DND-41 (cell line): ENCODE measurements at regions not wholly inside any gene's neighbourhood (a gene's known extent, or its start where the extent isn't known, plus 50 kb on each side); places are given as distances from the start of the nearest gene placed in this dataset.

Source experiments
- ATAC-seq: fragments of 200-7000 bp; cut with Tn5 transposase; 3 replicates; pipeline ENCODE4 v1.9.1; 2021; ENCODE audit warnings: low read depth; ENCODE audit not compliant: insufficient read depth
- DNase-seq: peaks from one replicate; pipeline ENCODE4 v3.0.0-alpha.2; 2020
- H2AFZ ChIP-seq: 2 replicates; pipeline ENCODE4 v1.6.0; 2012; ENCODE audit warnings: low read depth, low read length
- H3K27ac ChIP-seq: 2 replicates; pipeline ENCODE4 v1.5.1; 2012; ENCODE audit warnings: low read length, inconsistent platforms
- H3K27me3 ChIP-seq: fragments of 200-600 bp; sonication (generic); 2 replicates; pipeline ENCODE4 v1.6.0; 2012; ENCODE audit warnings: low read length, mild to moderate bottlenecking, inconsistent platforms; ENCODE audit not compliant: insufficient read depth, poor library complexity
- H3K36me3 ChIP-seq: 2 replicates; pipeline ENCODE4 v1.5.1; 2012; ENCODE audit warnings: low read length, inconsistent platforms; ENCODE audit not compliant: insufficient read depth
- H3K4me1 ChIP-seq: 2 replicates; pipeline ENCODE4 v1.5.1; 2012; ENCODE audit warnings: mild to moderate bottlenecking, low read length; ENCODE audit not compliant: insufficient read depth
- H3K4me2 ChIP-seq: 2 replicates; pipeline ENCODE4 v1.6.0; 2012; ENCODE audit warnings: mild to moderate bottlenecking, moderate library complexity, low read length, inconsistent platforms; ENCODE audit not compliant: insufficient read depth
- H3K4me3 ChIP-seq, 2 experiments: fragments of 200-600 bp in 1 of 2; shearing (Covaris generic) in 1 of 2; 2 replicates each; pipeline ENCODE4 v1.5.1; 2012 to 2016; ENCODE audit warnings: inconsistent platforms in 2 of 2, low read length in 2 of 2, mild to moderate bottlenecking in 2 of 2, low read depth in 1 of 2, moderate library complexity in 1 of 2
- H3K79me2 ChIP-seq: 2 replicates; pipeline ENCODE4 v1.6.0; 2012; ENCODE audit warnings: low read length, inconsistent platforms; ENCODE audit not compliant: insufficient read depth
- H3K9ac ChIP-seq: 2 replicates; pipeline ENCODE4 v1.6.0; 2012; ENCODE audit warnings: low read depth, mild to moderate bottlenecking, inconsistent platforms, low read length, moderate library complexity
- H3K9me3 ChIP-seq: 2 replicates; pipeline ENCODE4 v1.5.1; 2012; ENCODE audit warnings: low read length, moderate library complexity, mild to moderate bottlenecking, inconsistent platforms; ENCODE audit not compliant: insufficient read depth, severe bottlenecking
- H4K20me1 ChIP-seq: 2 replicates; pipeline ENCODE4 v1.6.0; 2012; ENCODE audit warnings: low read length; ENCODE audit not compliant: insufficient read depth
- CTCF ChIP-seq: IDR thresholded peaks from 2 replicates; pipeline ENCODE4 v1.5.1; 2012; ENCODE audit warnings: borderline replicate concordance, low read length, moderate library complexity, mild to moderate bottlenecking; ENCODE audit not compliant: poor library complexity, severe bottlenecking; ENCODE audit errors: extremely low read depth
- EZH2 ChIP-seq: IDR thresholded peaks from 3 replicates; pipeline ENCODE4 v1.6.1; 2012; ENCODE audit warnings: borderline replicate concordance, low read depth, mild to moderate bottlenecking, moderate library complexity, low read length, inconsistent platforms; ENCODE audit not compliant: severe bottlenecking

GRCh38 chr12:65642061-65642661 is 182.1 kb upstream of the HMGA2 start:
- Histone ChIP-seq H3K9me3 (no peaks in the 10 kb centered on the region), H3K4me3 (no peak overlapping the region), H3K36me3 (no peaks in the 10 kb centered on the region), H3K4me1 (no peaks in the 10 kb centered on the region), H3K4me2 (no peak overlapping the region), H3K79me2 (no peaks in the 10 kb centered on the region), H2AFZ (no peak overlapping the region), H3K27me3 (no peaks in the 10 kb centered on the region), H3K9ac (no peak overlapping the region), H3K27ac (no peak overlapping the region), H4K20me1 (no peaks in the 10 kb centered on the region)
- ATAC-seq = no peak
- no peak for DNase-seq
- no peak for TF ChIP-seq EZH2
- no peak for TF ChIP-seq CTCF

DNA sequence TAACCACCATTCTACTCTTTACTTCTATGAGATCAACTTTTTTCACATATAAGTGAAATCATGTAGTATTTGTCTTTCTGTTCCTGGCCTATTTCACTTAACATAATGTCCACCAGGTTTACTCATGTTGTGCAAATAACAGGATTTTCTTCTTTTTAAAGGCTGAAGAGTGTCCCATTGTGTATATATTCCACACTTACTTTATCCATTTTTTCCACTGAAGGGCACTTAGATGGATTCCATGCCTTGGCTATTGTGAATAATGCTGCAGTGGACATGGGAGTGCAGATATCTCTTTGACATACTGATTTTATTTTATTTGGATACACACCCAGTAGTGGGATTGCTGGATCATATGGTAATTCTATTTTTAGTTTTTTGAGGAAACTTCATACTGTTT is 181.1 kb upstream of the HMGA2 start:
- H3K4me2 ChIP-seq = no peak overlapping the region

DNA sequence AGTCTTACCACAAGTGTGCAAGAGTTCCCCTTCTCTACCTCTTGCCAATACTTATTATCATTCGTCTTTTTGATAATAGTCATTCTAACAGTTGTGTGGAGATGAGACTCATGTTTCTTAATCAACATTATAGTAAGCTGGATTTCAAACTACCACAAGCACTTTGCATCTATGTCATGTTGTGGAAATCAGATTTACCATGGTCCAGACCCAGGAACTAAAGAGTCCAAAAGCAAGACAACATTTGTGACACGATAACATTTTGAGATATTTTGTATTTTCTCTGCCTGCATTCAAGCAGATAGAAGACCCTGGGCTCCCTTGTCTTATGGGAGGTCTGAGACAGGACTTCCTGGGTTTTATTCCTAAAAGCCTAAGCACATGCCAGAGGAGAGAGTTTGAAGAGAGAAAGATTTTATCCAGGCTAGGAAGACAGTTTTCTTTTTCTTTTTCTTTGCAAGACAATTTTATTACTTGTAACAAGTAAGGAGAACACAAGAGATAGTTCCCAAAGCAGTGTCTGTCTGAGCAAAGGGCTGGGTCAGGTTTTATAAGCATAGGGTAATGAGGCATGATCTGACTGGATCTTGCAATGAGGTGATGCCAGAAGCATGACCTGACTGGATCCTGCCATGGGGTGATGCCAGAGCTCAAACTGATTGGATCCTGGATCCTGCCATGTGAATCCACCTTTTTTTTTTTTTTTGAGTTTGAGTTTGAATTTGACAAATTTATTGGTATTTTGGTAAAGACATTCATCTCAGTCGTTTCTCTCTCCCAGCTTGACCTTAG is 180.5 kb upstream of the HMGA2 start:
- no peak overlapping the region for H3K27ac ChIP-seq
- no peaks in the 10 kb centered on the region for H3K79me2 ChIP-seq
- no peaks in the 10 kb centered on the region for H3K4me1 ChIP-seq
- no peak overlapping the region for H2AFZ ChIP-seq
- no peak for DNase-seq
- no peak overlapping the region for H3K9ac ChIP-seq
- H3K27me3 ChIP-seq = no peaks in the 10 kb centered on the region
- H3K36me3 ChIP-seq = no peaks in the 10 kb centered on the region
- H3K4me2 ChIP-seq = no peak overlapping the region
- no peaks in the 10 kb centered on the region for H3K9me3 ChIP-seq
- no peaks in the 10 kb centered on the region for H4K20me1 ChIP-seq
- ATAC-seq = no peak
- no peak for TF ChIP-seq CTCF
- no peak for TF ChIP-seq EZH2
- no peak overlapping the region for H3K4me3 ChIP-seq

More for the DNA sequence above, 181.1 kb upstream of the HMGA2 start:
- Histone ChIP-seq H3K27ac (no peak overlapping the region), H3K79me2 (no peaks in the 10 kb centered on the region), H3K9ac (no peak overlapping the region), H2AFZ (no peak overlapping the region), H3K4me1 (no peaks in the 10 kb centered on the region), H3K27me3 (no peaks in the 10 kb centered on the region), H4K20me1 (no peaks in the 10 kb centered on the region), H3K36me3 (no peaks in the 10 kb centered on the region), H3K9me3 (no peaks in the 10 kb centered on the region), H3K4me3 (no peak overlapping the region)
- no peak for DNase-seq
- ATAC-seq = no peak
- TF ChIP-seq EZH2 (no peak), CTCF (no peak)
